ENCODE measurements at regions not wholly inside any gene's neighbourhood (a gene's known extent, or its start where the extent isn't known, plus 50 kb on each side); places are given as distances from the start of the nearest gene placed in this dataset.
"Not testable (repeated sequence)": the region's sequence is repeated elsewhere in the genome, so short reads cannot be mapped to it uniquely, and the experiment has no call there.

- DNase-seq, result no peak
Observed at GRCh38 chr13:60214213-60215055, 50.7 kb upstream of the DIAPH3 start.

- DNase-seq, result no peak
Observed at GRCh38 chr13:60220072-60220471, 56.3 kb upstream of the DIAPH3 start.

- no peak for DNase-seq
Observed at GRCh38 chr13:60221581-60221980, 57.9 kb upstream of the DIAPH3 start.

GRCh38 chr13:60226507-60226906 is 62.8 kb upstream of the DIAPH3 start:
- peak; percentile 30 for DNase-seq

- DNase-seq, result no peak
Observed at GRCh38 chr13:60227158-60227557, 63.4 kb upstream of the DIAPH3 start.

GRCh38 chr13:60229708-60230272 is 66.1 kb upstream of the DIAPH3 start:
- DNase-seq, result no peak

GRCh38 chr13:60230593-60230992 is 66.9 kb upstream of the DIAPH3 start:
- no peak for DNase-seq

- no peak for DNase-seq
Observed at GRCh38 chr13:60242043-60242595, 78.4 kb upstream of the DIAPH3 start.

- DNase-seq, result no peak
Observed at GRCh38 chr13:60244381-60244780, 80.7 kb upstream of the DIAPH3 start.

- DNase-seq, result not testable (repeated sequence)
Observed at GRCh38 chr13:60251419-60251818, 87.7 kb upstream of the DIAPH3 start.

GRCh38 chr13:60258349-60258748 is 94.6 kb upstream of the DIAPH3 start:
- DNase-seq, result no peak

- DNase-seq, result no peak
Observed at GRCh38 chr13:60260440-60260839, 96.7 kb upstream of the DIAPH3 start.

- no peak for DNase-seq
Observed at GRCh38 chr13:60261432-60262351, 98.0 kb upstream of the DIAPH3 start.

- DNase-seq, result no peak
Observed at GRCh38 chr13:60265566-60265965, 101.8 kb upstream of the DIAPH3 start.

GRCh38 chr13:60267498-60268202 is 103.9 kb upstream of the DIAPH3 start:
- DNase-seq, result no peak

- no peak for DNase-seq
Observed at GRCh38 chr13:60268203-60268555, 104.5 kb upstream of the DIAPH3 start.

- no peak for DNase-seq
Observed at GRCh38 chr13:60273971-60274527, 110.3 kb upstream of the DIAPH3 start.

- DNase-seq, result no peak
Observed at GRCh38 chr13:60274655-60275054, 110.9 kb upstream of the DIAPH3 start.

- no peak for DNase-seq
Observed at GRCh38 chr13:60275208-60275607, 111.5 kb upstream of the DIAPH3 start.

GRCh38 chr13:60280524-60280923 is 116.5 kb upstream of the TDRD3 start:
- not testable (repeated sequence) for DNase-seq

- DNase-seq, result no peak
Observed at GRCh38 chr13:60282186-60282585, 114.8 kb upstream of the TDRD3 start.

GRCh38 chr13:60282708-60283107 is 114.3 kb upstream of the TDRD3 start:
- no peak for DNase-seq

Data from femur (tissue), 1 donor.